Stimulated activated CD4-positive, alpha-beta T cell treated with anti-CD3 and anti-CD28 coated beads, Interleukin-15, amount 100 ng/mL, for 1 hour (primary cell): ENCODE measurements at regions not wholly inside any gene's neighbourhood (a gene's known extent, or its start where the extent isn't known, plus 50 kb on each side); places are given as distances from the start of the nearest gene placed in this dataset.

Experiments
- DNase-seq, 2 donors: peaks; one replicate each; pipeline ENCODE4 v3.0.0-alpha.2; 2020; ENCODE audit warnings: low read depth in 1 of 2, low spot score in 1 of 2

DNA sequence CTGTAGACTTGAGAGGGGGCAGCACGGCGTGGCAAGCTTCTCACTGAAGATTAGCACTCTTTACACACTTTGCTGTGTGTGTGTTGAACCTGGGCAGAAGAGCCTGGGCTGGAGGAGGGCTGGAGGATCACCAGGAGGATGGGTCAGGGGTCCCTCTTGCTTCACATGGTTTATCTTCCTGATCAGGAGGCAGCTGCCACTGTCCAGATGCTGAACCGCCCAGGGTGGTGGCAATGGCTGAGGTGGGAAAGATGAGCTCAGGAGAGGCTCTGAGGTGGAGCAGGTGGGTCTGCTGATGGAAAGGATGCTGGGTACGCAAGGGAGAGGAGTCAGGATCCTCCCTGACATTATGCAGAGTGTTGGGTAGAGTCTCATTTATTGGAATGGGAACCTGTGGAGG lies 191.5 kb downstream of the RAMP3 start:
- DNase-seq: no peak

DNA sequence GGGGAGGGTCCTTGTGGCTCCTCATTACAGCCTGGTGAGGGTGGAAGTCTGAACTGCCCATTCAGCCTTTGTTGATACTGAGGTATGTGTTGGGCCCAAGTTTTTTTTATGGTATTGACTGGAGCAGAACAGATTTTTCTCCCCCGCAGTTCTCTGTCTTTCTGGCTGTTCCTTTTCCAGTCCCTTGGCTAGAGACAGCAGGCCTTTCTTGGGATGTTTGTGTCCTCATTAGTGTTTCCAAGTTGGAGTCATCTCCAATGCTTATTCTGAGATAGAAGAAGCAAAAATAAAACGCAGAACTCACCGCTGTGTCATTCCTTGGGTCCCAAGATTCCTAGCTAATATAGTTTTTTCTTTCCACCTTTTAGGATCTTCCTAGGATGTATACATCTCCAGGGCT lies 193.3 kb downstream of the RAMP3 start:
- DNase-seq: no peak

DNA sequence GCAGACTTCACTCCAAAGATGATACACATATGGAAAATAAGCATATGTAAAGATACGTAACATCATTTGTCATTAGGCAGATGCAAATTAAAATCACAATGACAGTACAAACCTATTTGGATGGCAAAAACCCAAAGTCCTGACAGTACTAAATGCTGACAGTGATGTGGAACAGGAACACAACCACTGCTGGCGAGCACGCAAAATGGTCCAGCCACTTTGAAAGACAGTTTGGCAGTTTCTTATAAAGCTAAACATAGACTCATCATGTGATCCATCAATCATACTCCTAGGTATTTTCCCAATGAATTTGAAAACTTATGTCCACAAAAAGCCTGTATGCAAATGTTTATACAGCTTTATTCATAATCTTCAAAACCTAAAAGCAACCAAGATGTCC lies 200.7 kb downstream of the RAMP3 start:
- no peak for DNase-seq

DNA sequence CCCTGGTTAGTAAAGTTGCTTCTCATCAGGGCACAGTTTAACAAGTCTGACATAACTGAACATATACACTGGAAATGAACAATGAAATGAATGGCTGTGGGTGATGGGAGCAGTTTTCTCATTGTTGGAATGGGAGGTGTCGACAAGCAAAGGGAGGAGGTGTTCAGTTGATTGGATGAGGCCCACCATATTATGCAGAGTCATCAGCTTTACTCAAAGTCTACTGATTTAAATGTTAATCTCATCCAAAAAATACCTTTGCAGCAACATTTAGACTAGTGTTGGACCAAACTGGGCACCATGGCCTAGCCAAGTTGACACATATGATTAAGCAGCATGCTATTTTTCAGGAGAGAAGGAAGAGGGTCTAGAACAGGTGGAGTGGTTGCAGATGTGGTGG lies 201.7 kb downstream of the RAMP3 start:
- DNase-seq: no peak

DNA sequence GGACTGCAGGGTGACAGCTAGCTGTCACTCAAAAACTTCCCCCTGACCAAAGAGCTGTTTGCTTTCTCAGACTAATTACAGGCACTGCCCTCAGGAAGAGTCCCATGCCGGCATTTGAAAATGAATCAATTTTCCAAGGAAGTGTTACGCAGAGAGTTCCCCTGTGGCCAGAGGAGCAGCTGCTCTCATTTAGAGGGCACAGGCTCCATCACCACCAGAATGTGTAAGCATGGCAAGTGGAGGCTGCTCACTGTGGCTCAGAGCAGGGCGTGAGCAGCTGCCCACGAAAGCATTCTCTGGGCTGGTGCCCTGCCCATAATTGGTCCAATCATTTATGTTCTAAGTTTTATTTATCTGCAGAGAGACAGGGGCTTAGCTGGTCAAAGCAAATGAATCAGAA lies 202.2 kb downstream of the RAMP3 start:
- DNase-seq: no peak

DNA sequence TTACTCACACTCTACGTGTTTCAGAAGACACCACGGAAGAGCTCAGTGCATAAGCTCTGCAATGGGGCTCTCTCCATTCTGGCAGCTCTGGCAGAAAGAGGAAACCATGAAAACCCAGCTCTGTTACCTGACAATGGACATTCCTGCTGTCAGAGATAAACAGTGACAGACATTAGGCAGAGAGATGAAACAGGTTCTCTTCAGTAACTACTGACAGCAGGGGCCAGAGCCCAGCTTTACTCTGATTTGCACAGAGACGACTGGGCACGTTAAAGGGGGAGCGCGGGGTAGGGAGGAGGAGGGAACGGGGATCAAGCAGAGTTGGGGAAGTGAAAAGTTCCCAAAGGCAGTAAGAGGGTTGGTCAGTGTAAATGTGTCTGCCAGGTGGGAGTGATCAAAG lies 206.1 kb downstream of the RAMP3 start:
- no peak for DNase-seq

DNA sequence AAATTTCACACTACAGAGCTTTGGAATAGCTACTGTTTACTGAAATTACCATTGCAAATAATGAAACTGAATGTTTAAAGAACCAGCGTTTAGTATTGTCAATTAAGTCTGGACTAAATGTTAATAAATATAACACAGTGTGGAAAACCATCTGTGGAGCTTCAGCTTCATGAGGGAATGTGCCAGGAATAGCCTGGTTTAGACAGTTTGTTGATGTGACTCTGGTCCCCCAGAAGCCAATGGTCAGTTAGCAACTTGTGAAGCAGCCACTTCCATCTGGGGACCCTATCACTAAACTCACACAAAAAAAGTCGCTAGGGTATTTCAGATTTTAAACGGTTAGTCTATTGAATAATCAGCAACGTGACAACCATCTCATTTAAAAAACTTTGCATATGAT lies 207.8 kb downstream of the RAMP3 start:
- no peak for DNase-seq

DNA sequence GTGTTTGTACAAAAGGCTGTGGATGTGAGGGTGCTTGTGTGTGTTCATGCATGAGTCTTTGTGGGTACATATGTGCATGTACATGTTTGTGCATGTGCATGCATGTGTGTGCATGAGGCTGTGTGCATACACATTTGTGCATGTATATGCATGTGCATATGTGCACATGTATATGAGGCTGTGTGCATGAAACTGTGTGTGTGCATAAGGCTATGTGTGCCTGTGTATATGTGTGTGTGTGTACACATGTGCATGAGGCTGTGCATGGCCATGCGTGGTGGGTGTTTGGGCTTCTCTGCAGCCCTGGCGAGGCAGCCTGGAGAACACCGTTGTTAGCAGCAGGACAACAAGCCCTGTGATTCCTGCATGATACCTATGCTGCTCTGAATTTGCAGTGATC lies 207.7 kb upstream of the ADCY1 start:
- no peak for DNase-seq

DNA sequence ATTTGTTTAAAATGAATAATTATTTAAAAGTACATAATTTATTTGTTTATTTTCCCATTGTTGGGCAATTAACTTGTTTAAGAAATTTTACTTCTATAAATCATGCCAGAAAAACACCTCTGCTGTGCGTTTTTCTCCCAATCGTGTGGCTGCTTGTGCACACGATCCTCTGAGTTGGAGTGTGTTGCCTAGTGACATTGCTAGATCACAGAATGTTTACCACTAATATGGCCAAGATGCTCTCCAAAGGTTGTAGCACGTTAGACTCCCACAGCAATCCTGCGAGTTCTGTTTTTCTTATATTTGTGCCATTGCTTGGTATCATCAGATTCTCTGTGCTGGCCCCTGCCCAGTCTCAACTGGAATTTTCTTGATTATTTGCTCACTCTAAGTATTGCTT lies 207.1 kb upstream of the ADCY1 start:
- no peak for DNase-seq

DNA sequence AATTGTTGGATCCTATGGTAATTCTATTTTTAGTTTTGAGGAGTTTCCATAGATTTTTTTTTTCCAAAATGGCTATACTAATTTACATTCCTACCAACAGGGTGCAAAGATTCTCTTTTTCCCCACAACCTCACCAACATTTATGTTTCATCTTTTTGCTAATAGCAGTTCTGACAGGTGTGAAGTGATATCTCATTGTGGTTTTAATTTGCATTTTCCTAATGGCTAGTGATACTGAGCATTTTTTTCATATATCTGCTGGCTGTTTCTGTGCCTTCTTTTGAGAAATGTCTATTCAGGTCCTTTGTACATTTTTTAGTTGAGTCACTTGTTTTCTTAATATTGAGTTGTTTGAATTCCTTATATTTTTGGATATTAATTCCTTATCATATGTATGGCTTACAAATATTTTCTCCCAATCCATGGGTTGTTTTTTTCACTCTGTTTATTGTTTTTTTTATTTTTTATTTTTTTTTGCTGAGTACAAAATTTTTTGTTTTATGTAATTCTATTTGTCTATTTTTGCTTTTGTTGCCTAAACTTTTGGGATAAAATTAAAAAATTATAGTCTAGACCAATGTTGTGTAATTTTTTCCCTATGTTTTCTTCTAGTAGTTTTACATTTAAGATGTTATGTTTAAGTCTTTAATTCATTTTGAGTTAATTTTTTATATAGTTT lies 205.9 kb upstream of the ADCY1 start:
- DNase-seq: no peak

DNA sequence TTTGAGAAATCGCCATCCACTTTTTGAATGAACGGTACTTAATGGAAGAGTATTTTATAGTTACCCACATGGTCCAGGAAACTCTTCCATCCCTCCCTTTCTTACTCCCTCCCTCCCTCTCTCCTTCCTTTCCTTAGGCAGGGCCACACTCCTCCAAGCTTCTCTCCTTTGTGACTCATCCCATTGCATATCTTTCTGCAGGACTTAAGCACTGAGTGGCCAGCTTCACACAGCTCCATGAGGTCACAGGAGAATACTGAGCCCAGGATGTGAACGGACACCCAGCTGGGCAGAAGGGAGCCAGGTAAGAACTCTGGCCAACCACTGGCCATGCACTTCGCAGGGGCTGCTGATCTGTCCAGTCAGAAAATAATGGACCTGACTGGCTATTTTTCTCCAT lies 189.7 kb upstream of the ADCY1 start:
- no peak for DNase-seq

DNA sequence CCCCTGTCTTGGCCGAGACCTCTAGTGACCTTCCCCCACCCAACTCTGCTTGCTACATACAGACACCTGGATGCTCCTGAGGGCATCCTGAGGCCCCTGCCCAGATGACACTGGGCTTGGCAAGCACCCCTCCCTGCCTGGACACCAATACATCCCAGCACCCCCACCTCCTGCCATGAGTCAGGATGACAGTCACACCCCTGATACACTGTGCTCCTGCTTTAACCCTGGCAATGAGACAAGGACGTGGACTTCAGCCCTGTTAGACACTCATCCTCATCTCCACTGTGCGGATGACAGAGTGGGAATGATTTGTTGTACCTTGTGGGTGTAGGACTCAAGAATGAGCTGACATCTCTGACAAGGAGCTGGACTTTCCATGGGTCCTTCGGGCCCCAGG lies 186.3 kb upstream of the ADCY1 start:
- DNase-seq: no peak

DNA sequence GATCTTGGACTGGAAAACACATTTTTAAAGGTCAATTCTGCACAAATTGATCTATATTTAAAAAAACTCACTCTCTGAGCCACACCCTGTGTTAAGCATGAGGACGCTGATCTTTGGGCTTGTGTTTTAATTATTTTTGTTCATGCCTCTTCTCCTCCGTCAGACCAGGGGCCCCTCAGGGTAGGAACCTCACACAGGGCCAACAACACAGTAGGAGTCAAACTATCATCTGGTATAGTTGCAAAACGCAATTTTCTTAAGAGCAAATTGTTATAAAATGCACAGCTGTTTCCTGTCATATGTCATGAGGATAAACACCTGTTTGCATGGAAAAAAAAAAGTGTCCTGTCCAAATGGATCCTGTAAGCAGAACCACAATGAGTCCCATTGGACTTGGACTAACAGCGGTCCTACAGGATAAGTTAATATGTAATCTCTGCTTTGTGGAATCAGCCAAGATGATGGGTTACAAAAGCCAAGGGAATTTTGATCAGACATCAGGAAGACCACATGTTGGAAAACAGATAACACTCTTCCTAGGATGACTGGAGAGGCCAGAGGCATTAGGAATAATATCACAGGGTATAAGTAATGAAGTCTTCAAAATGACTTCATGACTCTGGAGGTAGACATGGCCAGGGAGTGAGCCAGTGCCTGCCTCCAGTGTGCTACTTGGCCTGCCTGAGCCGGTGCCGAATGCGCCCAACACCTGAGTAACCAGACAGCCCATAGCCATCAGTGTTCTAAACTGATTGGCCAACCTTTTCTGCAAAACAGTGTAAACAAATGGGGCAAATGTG lies 184.9 kb upstream of the ADCY1 start:
- DNase-seq: no peak

DNA sequence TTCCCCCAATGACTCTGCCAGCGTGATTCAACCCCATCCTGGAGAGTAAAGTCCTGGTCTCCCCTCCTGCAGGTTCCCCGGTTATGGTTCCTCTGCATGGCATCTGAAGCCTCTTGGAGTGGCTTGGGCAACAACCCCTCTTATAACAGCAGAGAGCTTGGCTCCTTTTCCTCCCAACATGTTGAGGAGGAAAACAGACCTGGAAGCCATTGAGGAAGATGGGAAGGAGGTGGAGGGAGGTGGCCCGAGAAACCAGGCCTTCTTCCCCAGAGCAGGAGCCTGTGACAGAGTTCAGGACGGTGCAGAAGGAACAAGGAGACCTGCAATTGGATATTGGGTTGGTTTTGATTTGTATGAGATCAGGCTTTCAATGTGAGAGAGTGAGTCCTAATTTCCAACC lies 184.0 kb upstream of the ADCY1 start:
- DNase-seq: no peak

DNA sequence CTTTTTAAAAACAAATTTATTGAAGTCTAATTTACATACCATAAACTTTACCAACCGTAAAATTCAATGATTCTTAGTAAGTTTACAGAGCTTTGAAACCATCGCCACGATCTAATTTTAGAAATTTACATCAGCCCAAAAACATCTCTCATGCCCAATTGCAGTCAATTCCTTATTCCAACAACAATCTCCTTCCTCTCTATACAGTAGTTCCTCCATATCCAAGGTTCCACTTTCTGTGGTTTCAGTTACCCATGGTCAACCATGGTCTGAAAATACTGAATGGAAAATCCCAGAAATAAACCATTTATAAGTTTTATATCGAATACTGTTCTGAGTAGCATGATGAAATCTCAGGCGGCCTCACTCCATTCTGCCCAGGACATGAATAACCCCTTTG lies 183.4 kb upstream of the ADCY1 start:
- DNase-seq: no peak

DNA sequence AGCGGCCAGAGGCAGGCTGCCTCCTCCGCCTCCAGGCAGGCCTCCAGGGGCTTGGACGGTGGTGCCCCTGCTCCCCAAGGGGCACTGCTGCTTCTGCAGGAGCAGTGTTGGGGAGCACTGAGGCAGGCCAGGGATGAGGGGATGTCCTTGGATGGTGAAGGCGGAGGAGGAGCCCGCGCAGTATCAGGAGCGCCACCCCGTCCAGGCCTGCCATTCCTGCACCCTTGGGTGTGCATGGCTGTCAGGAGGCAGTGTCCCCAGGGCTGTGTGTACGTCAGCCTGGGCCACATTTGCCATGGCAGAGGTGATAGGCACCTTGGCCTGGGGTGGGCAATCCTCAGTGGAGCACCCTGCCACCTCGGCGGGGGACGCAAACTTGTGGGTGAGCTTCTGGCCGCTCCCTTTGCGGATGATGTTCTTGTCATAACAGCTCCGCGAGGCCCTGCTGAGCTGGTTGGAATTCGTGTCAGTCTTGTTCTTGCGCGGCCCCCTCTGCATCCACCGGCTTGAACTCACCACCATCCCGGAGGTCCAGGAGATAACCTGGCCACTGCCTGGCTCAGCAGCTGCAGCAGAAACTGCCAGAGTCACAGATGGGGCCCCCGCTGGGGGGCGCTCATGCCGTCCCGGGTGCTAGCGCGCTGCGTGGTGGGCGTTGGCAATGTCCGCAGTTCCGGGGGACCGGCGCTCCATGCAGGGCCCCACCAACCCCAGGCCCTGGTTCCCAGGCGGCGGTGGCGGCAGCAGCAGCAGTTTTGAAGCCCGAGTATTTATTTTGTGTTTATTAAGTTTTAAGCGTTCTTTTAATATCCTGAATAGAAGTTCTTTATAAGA lies 182.3 kb upstream of the ADCY1 start:
- DNase-seq: no peak

DNA sequence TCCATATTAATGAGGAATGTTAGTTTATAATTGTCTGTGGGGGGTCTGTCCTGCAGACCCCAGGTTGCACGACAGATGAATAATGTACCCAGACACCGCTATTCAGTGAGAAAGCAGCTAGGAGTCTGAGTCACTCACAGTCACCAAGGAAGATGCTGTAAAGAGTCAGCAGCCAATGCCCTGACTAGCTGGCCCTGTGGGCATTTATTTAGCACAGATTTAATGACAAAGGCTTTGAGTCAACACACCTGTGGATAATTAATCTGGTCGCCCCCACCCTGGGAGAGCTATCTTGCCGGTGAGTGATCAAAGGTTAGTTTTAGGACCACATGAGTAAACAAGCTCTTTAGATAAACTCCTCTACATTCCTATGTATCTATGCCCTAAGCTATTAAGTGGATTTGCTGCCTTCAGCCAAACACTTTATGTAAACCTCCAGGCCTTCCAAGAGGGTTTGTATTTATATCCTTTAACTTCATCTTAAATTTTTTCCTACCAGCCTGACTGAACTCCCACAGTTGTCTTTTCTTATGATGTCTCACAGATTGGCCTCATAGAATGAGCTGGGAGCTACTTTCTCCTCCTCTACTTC lies 180.0 kb upstream of the ADCY1 start:
- DNase-seq: no peak

DNA sequence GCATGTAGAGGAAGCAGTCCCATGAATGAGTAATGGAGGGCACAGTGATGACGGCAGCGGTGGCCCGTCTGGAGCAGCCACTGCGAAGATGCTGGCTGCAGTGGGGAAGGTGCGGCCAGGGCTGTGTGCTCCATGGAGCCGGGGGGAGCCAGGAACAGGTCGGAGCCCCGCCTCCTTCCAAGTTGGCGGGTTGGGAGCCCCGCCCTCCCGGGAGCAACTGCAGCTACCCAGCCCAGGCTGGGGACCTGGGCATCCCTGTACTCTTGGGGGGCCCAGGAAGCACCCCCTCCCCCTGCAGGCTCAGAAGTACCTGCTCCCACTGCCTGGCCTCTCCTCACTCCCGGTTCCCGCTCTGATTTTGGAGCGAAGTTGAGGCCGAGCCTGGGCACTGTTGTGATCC lies 175.1 kb upstream of the ADCY1 start:
- no peak for DNase-seq

DNA sequence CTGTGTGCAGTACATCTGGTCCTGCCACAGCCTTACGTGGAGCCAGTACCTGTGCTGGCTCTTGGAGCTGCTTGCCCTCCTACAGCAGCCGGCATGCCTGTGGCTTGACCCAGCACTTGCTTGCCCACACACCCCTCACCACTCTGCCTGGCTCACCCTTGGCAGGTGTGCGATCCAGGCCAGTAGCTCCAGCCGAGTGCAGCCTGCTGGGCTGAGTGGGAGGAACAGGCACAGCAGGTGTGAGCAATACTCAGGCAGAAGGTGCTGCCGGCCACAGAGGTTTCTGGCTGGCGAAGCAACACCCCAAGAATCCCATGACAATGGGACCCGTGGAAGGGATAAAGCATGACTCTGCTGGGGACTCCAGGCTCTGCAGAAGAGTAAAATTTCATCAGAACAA lies 173.5 kb upstream of the ADCY1 start:
- DNase-seq: no peak

DNA sequence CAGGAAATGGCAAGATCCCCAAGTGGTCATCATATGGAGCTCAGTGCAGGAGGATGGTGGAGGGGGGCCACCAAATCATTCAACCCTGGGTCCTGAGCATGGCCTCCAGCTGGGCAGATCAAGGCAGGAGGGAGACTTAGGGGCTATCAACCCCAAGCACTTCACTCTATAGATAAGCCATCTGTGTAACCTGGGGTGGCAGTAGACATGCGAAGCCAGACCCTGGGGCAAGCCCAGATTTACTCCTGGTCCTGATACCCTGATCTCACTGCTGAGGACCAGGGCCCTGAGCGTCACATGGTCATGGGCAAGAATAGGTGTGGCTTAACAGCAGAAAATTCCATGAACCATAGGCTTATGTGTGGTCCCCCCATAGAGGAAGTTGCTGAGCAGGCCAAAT lies 173.0 kb upstream of the ADCY1 start:
- no peak for DNase-seq

DNA sequence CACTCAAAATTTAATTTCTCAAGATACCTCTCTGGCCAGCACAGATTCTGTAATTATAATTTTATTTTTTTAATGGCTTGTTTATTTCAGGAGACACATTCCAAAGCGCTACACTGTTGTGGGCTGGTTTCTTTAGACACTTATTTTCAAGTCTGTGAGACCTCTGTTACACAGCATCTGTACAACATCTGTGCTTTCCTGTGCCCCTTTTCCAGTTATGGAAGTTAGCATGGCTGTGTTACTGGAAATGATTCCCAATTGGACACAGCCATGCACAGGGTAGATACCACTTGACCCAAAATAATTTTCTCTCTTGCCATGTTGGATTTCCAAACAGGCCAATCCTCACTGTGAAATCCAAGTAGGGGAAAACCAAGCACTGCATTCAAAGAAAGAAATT lies 172.3 kb upstream of the ADCY1 start:
- DNase-seq: no peak
